ENCODE measurements at regions not wholly inside any gene's neighbourhood (a gene's known extent, or its start where the extent isn't known, plus 50 kb on each side); places are given as distances from the start of the nearest gene placed in this dataset.

GRCh38 chr4:33171873-33172525 is 2451.8 kb downstream of the PCDH7 start:
- H2AFZ ChIP-seq (replicated peaks) = no peak overlapping the region
- no peaks in the 10 kb centered on the region for H3K4me1 ChIP-seq
- no peak for DNase-seq (ENCODE audit: low spot score)
- no peak overlapping the region for H3K9ac ChIP-seq
- no peaks in the 10 kb centered on the region for H3K36me3 ChIP-seq
- H3K79me2 ChIP-seq (ENCODE audit: low read depth) = no peaks in the 10 kb centered on the region
- H3K27ac ChIP-seq = no peak overlapping the region
- no peaks in the 10 kb centered on the region for H3K27me3 ChIP-seq
- no peak overlapping the region for H3K4me2 ChIP-seq
- no peaks in the 10 kb centered on the region for H4K20me1 ChIP-seq (ENCODE audit: low read depth)
- no peak for TF ChIP-seq EZH2phosphoT487 (IDR thresholded peaks at IDR 0.05)
- no peak for TF ChIP-seq EZH2 (IDR thresholded peaks at IDR 0.05)
- TF ChIP-seq CTCF (IDR thresholded peaks at IDR 0.05) = no peak
- H3K27me3 Mint-ChIP-seq (ENCODE audit: insufficient read depth, low read depth) = no peaks in the 10 kb centered on the region
- no peaks in the 10 kb centered on the region for H3K36me3 Mint-ChIP-seq
- H3K9me3 Mint-ChIP-seq = no peaks in the 10 kb centered on the region
- H3K27ac Mint-ChIP-seq = no peak overlapping the region
- no peak overlapping the region for H3K4me3 Mint-ChIP-seq
- no peak overlapping the region for H3K4me3 ChIP-seq
- H3K4me1 Mint-ChIP-seq = peaks cover 3% of the 10 kb centered on the region
- H3K9me3 ChIP-seq (ENCODE audit: low read depth) = no peaks in the 10 kb centered on the region
- H3F3A ChIP-seq (ENCODE audit: low read depth) = no peaks in the 10 kb centered on the region

- no peaks in the 10 kb centered on the region for H3K27me3 ChIP-seq
- Mint-ChIP-seq H3K4me1 (peaks cover 3% of the 10 kb centered on the region), H3K4me3 (no peak overlapping the region), H3K9me3 (no peaks in the 10 kb centered on the region), H3K36me3 (no peaks in the 10 kb centered on the region), H3K27ac (no peak overlapping the region), H3K27me3 (ENCODE audit: insufficient read depth, low read depth) (no peaks in the 10 kb centered on the region)
- no peak for TF ChIP-seq EZH2 (IDR thresholded peaks at IDR 0.05)
- TF ChIP-seq EZH2phosphoT487 (IDR thresholded peaks at IDR 0.05) = no peak
- no peak for TF ChIP-seq CTCF (IDR thresholded peaks at IDR 0.05)
- no peaks in the 10 kb centered on the region for H3K79me2 ChIP-seq (ENCODE audit: low read depth)
- H3K4me1 ChIP-seq = no peaks in the 10 kb centered on the region
- H3K36me3 ChIP-seq = no peaks in the 10 kb centered on the region
- H3K9me3 ChIP-seq (ENCODE audit: low read depth) = no peaks in the 10 kb centered on the region
- no peak for DNase-seq (ENCODE audit: low spot score)
- no peak overlapping the region for H3K27ac ChIP-seq
- H4K20me1 ChIP-seq (ENCODE audit: low read depth) = no peaks in the 10 kb centered on the region
- no peak overlapping the region for H3K9ac ChIP-seq
- H3K4me3 ChIP-seq = no peak overlapping the region
- H3K4me2 ChIP-seq = no peak overlapping the region
- no peak overlapping the region for H2AFZ ChIP-seq (replicated peaks)
- no peaks in the 10 kb centered on the region for H3F3A ChIP-seq (ENCODE audit: low read depth)
Observed at GRCh38 chr4:33176566-33176965, 2456.4 kb downstream of the PCDH7 start.

DNA sequence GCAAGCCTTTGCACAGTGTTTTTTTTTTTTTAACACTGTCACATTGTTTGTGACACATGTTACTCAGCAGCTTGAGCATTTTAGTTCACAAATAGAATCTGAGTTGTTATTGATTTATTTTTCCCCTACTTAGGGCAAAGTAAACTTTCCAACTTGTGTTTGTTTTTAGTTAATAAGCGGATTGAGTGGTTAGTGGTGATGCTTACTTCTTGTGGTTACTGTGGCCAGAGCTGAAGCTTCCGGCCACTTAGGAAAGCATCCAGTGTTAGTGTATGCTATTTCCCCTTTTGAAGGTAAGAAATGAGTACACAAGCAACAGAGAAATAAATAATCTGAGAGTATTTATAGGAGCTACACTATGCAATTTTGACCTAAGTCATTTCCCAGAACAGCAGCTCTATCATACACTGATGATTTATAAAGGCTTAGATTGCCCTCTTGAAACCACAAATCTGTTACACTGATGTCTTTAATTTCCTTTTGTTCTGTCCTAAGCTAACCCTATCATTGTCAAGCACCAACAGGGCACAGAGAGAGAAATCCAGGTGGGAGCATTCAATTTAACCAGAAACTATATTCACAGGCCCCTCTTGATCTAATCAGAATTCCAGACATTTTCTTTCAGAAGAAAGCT is 2464.6 kb downstream of the PCDH7 start:
- TF ChIP-seq CTCF (IDR thresholded peaks at IDR 0.05) = no peak
- TF ChIP-seq EZH2phosphoT487 (IDR thresholded peaks at IDR 0.05) = no peak
- no peak for TF ChIP-seq EZH2 (IDR thresholded peaks at IDR 0.05)
- no peaks in the 10 kb centered on the region for H3K4me1 Mint-ChIP-seq
- Histone ChIP-seq H3K27me3 (no peaks in the 10 kb centered on the region), H3K4me1 (no peaks in the 10 kb centered on the region), H3K4me3 (no peak overlapping the region), H3K27ac (no peak overlapping the region), H3K79me2 (ENCODE audit: low read depth) (no peaks in the 10 kb centered on the region), H3K9ac (no peak overlapping the region), H3K9me3 (ENCODE audit: low read depth) (no peaks in the 10 kb centered on the region), H2AFZ (replicated peaks) (no peak overlapping the region), H3F3A (ENCODE audit: low read depth) (no peaks in the 10 kb centered on the region), H3K4me2 (no peak overlapping the region), H4K20me1 (ENCODE audit: low read depth) (no peaks in the 10 kb centered on the region), H3K36me3 (no peaks in the 10 kb centered on the region)
- DNase-seq (ENCODE audit: low spot score) = no peak
- H3K4me3 Mint-ChIP-seq = no peak overlapping the region
- H3K27ac Mint-ChIP-seq = no peak overlapping the region
- H3K36me3 Mint-ChIP-seq = no peaks in the 10 kb centered on the region
- H3K9me3 Mint-ChIP-seq = peaks cover 2% of the 10 kb centered on the region
- H3K27me3 Mint-ChIP-seq (ENCODE audit: insufficient read depth, low read depth) = peaks cover 2% of the 10 kb centered on the region

Measured in neural progenitor cell (in vitro differentiated cells).